GM12873 (cell line): ENCODE measurements at regions not wholly inside any gene's neighbourhood (a gene's known extent, or its start where the extent isn't known, plus 50 kb on each side); places are given as distances from the start of the nearest gene placed in this dataset.

Experiments used
- TF ChIP-seq, protein P1 (sequence below): IDR thresholded peaks from 2 replicates; pipeline ENCODE4 v1.5.1; 2012; ENCODE audit warnings: low read depth, mild to moderate bottlenecking, moderate library complexity, low read length, control low read depth; ENCODE audit not compliant: insufficient read depth; ENCODE audit errors: missing control alignments

DNA sequence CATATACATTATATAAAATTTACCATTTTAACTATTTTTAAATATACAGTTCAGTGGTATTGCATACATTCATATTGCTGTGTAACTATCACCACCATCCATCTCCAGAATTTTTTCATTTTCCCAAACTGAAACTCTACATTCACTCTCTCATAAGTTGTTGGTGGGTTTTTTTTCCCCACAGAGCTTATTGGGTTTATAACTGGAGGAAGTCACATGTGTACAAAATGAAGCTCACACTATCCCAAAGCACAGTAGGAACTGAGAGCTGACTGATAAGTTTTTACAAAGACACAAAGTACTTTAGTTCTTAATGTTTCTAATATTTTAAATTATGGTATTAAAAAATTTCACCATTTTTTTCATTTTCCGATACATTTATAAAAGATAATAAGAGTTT is 78.8 kb upstream of the TNFAIP3 start:
- TF ChIP-seq, protein P1, sequence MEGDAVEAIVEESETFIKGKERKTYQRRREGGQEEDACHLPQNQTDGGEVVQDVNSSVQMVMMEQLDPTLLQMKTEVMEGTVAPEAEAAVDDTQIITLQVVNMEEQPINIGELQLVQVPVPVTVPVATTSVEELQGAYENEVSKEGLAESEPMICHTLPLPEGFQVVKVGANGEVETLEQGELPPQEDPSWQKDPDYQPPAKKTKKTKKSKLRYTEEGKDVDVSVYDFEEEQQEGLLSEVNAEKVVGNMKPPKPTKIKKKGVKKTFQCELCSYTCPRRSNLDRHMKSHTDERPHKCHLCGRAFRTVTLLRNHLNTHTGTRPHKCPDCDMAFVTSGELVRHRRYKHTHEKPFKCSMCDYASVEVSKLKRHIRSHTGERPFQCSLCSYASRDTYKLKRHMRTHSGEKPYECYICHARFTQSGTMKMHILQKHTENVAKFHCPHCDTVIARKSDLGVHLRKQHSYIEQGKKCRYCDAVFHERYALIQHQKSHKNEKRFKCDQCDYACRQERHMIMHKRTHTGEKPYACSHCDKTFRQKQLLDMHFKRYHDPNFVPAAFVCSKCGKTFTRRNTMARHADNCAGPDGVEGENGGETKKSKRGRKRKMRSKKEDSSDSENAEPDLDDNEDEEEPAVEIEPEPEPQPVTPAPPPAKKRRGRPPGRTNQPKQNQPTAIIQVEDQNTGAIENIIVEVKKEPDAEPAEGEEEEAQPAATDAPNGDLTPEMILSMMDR, result no peak

GRCh38 chr6:137791281-137792159 is 75.5 kb upstream of the TNFAIP3 start:
- TF ChIP-seq, protein P1, result no peak

GRCh38 chr6:137792160-137793033 is 74.7 kb upstream of the TNFAIP3 start:
- TF ChIP-seq, protein P1, result no peak

GRCh38 chr6:137793805-137794515 is 73.1 kb upstream of the TNFAIP3 start:
- TF ChIP-seq, protein P1, result no peak

- TF ChIP-seq, protein P1, result no peak
Observed at GRCh38 chr6:137794516-137795201, 72.4 kb upstream of the TNFAIP3 start.

GRCh38 chr6:137795501-137795900 is 71.6 kb upstream of the TNFAIP3 start:
- TF ChIP-seq, protein P1, result no peak
